Endodermal cell (in vitro differentiated cells): ENCODE measurements at regions not wholly inside any gene's neighbourhood (a gene's known extent, or its start where the extent isn't known, plus 50 kb on each side); places are given as distances from the start of the nearest gene placed in this dataset.

Source experiments
- DNase-seq: peaks from one replicate; pipeline ENCODE4 v3.0.0-alpha.2; 2017
- H3K27ac ChIP-seq: 2 replicates; pipeline ENCODE4 v1.5.1; 2013; ENCODE audit warnings: mild to moderate bottlenecking, low read depth, low read length, moderate library complexity
- H3K27me3 ChIP-seq: 2 replicates; pipeline ENCODE4 v1.6.1; 2013; ENCODE audit warnings: mild to moderate bottlenecking, low read length, moderate library complexity; ENCODE audit not compliant: insufficient read depth, control insufficient read depth, poor library complexity, severe bottlenecking
- H3K36me3 ChIP-seq: 2 replicates; pipeline ENCODE4 v1.7.0; 2013; ENCODE audit warnings: mild to moderate bottlenecking, low read length, moderate library complexity; ENCODE audit not compliant: control insufficient read depth, insufficient read depth
- H3K4me1 ChIP-seq: one replicate; pipeline ENCODE4 v1.7.0; 2013; ENCODE audit warnings: low read length; ENCODE audit not compliant: control insufficient read depth, insufficient read depth
- H3K4me3 ChIP-seq: 2 replicates; pipeline ENCODE4 v1.5.1; 2013; ENCODE audit warnings: mild to moderate bottlenecking, low read length, moderate library complexity
- H3K9ac ChIP-seq: 2 replicates; pipeline ENCODE4 v1.6.1; 2013; ENCODE audit warnings: mild to moderate bottlenecking, low read length, moderate library complexity; ENCODE audit not compliant: poor library complexity, severe bottlenecking; ENCODE audit errors: extremely low read depth
- H3K9me3 ChIP-seq: 2 replicates; pipeline ENCODE4 v1.6.1; 2013; ENCODE audit warnings: mild to moderate bottlenecking, low read length, moderate library complexity; ENCODE audit not compliant: control insufficient read depth
- H3K27ac Mint-ChIP-seq: 2 replicates; pipeline ENCODE4 v1.8.0; 2020; ENCODE audit warnings: mixed read lengths
- H3K27me3 Mint-ChIP-seq: 2 replicates; pipeline ENCODE4 v1.8.0; 2021; ENCODE audit warnings: mild to moderate bottlenecking, mixed read lengths; ENCODE audit not compliant: insufficient read depth
- H3K36me3 Mint-ChIP-seq: 2 replicates; pipeline ENCODE4 v1.8.0; 2020; ENCODE audit warnings: low read depth, mixed read lengths
- H3K4me1 Mint-ChIP-seq: 2 replicates; pipeline ENCODE4 v1.8.0; 2020; ENCODE audit warnings: mixed read lengths
- H3K4me3 Mint-ChIP-seq: 2 replicates; pipeline ENCODE4 v1.8.0; 2020; ENCODE audit warnings: mild to moderate bottlenecking, moderate library complexity, mixed read lengths
- H3K9me3 Mint-ChIP-seq: 2 replicates; pipeline ENCODE4 v1.8.0; 2020; ENCODE audit warnings: mild to moderate bottlenecking, mixed read lengths
- CTCF ChIP-seq: fragments of 200-600 bp; sonication (generic); conservative IDR thresholded peaks from 2 replicates; pipeline ENCODE4 v1.5.0; 2021; ENCODE audit warnings: antibody characterized with exemption, mild to moderate bottlenecking
- WGBS, 2 experiments: methylation state at CpG; one replicate each; pipeline versions ENCODE4 v1.1.5 to v1.1.7; 2013; ENCODE audit warnings: missing lambda C conversion rate in 2 of 2, mixed read lengths in 1 of 2; ENCODE audit not compliant: insufficient coverage in 1 of 2, insufficient read length in 1 of 2; 5-methylcytosine and 5-hydroxymethylcytosine counted together

- Histone ChIP-seq H3K36me3 (no peaks in the 10 kb centered on the region), H3K4me1 (no peaks in the 10 kb centered on the region), H3K9ac (no peak overlapping the region), H3K4me3 (peak overlapping the region; percentile 45), H3K27ac (no peak overlapping the region), H3K9me3 (peaks cover 28% of the 10 kb centered on the region), H3K27me3 (no peaks in the 10 kb centered on the region)
- no peak for DNase-seq
- H3K27me3 Mint-ChIP-seq, result no peaks in the 10 kb centered on the region
- H3K36me3 Mint-ChIP-seq, result peaks cover 12% of the 10 kb centered on the region
- H3K4me1 Mint-ChIP-seq, result no peaks in the 10 kb centered on the region
- peaks cover 27% of the 10 kb centered on the region for H3K9me3 Mint-ChIP-seq
- no peak for TF ChIP-seq CTCF
- WGBS, 2 experiments, result 42 to 100% methylated on average over 1 to 2 of the region's 2 CpGs
- H3K27ac Mint-ChIP-seq, result no peak overlapping the region
- H3K4me3 Mint-ChIP-seq, result no peak overlapping the region
Observed at GRCh38 chr3:162647321-162647720, 1150.7 kb downstream of the OTOL1 start.

GRCh38 chr3:162658003-162658402 lies 1161.4 kb downstream of the OTOL1 start:
- H3K9me3 Mint-ChIP-seq, result peaks cover 6% of the 10 kb centered on the region
- Histone ChIP-seq H3K9ac (no peak overlapping the region), H3K36me3 (no peaks in the 10 kb centered on the region), H3K4me3 (no peak overlapping the region), H3K27ac (no peak overlapping the region), H3K9me3 (peaks cover 25% of the 10 kb centered on the region), H3K27me3 (no peaks in the 10 kb centered on the region), H3K4me1 (no peaks in the 10 kb centered on the region)
- TF ChIP-seq CTCF, result no peak
- WGBS, 2 experiments, result 100% methylated on average over 1 of the region's 1 CpG; no CpG with 5 or more reads in 1 of the 2 experiments
- H3K4me3 Mint-ChIP-seq, result no peak overlapping the region
- no peaks in the 10 kb centered on the region for H3K27me3 Mint-ChIP-seq
- H3K36me3 Mint-ChIP-seq, result peaks cover 8% of the 10 kb centered on the region
- no peak for DNase-seq
- H3K4me1 Mint-ChIP-seq, result no peaks in the 10 kb centered on the region
- no peak overlapping the region for H3K27ac Mint-ChIP-seq

- no peaks in the 10 kb centered on the region for H3K27me3 Mint-ChIP-seq
- DNase-seq, result no peak
Observed at GRCh38 chr3:162665684-162666391, 1169.2 kb downstream of the OTOL1 start.

More at GRCh38 chr3:162665684-162666391, 1169.2 kb downstream of the OTOL1 start:
- Mint-ChIP-seq H3K4me3 (no peak overlapping the region), H3K4me1 (no peaks in the 10 kb centered on the region), H3K27ac (no peak overlapping the region), H3K9me3 (peaks cover 5% of the 10 kb centered on the region), H3K36me3 (peaks cover 5% of the 10 kb centered on the region)
- Histone ChIP-seq H3K4me1 (no peaks in the 10 kb centered on the region), H3K4me3 (no peak overlapping the region), H3K27ac (no peak overlapping the region), H3K9me3 (peaks cover 6% of the 10 kb centered on the region), H3K27me3 (no peaks in the 10 kb centered on the region), H3K9ac (no peak overlapping the region), H3K36me3 (no peaks in the 10 kb centered on the region)
- no peak for TF ChIP-seq CTCF
- WGBS, 2 experiments, result 88% methylated on average over 1 of the region's 1 CpG; no CpG with 5 or more reads in 1 of the 2 experiments
